ENCODE measurements at regions not wholly inside any gene's neighbourhood (a gene's known extent, or its start where the extent isn't known, plus 50 kb on each side); places are given as distances from the start of the nearest gene placed in this dataset.

GRCh38 chr12:28883406-28883997 lies 265.6 kb upstream of the FAR2 start:
- TF ChIP-seq EZH2 (IDR thresholded peaks at IDR 0.05; ENCODE audit: low read length): no peak
- TF ChIP-seq, protein P1, sequence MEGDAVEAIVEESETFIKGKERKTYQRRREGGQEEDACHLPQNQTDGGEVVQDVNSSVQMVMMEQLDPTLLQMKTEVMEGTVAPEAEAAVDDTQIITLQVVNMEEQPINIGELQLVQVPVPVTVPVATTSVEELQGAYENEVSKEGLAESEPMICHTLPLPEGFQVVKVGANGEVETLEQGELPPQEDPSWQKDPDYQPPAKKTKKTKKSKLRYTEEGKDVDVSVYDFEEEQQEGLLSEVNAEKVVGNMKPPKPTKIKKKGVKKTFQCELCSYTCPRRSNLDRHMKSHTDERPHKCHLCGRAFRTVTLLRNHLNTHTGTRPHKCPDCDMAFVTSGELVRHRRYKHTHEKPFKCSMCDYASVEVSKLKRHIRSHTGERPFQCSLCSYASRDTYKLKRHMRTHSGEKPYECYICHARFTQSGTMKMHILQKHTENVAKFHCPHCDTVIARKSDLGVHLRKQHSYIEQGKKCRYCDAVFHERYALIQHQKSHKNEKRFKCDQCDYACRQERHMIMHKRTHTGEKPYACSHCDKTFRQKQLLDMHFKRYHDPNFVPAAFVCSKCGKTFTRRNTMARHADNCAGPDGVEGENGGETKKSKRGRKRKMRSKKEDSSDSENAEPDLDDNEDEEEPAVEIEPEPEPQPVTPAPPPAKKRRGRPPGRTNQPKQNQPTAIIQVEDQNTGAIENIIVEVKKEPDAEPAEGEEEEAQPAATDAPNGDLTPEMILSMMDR (optimal IDR thresholded peaks at IDR 0.05 in 1 of 3, IDR thresholded peaks at IDR 0.05 in 1 of 3, conservative IDR thresholded peaks at IDR 0.05 in 1 of 3; ENCODE audit: extremely low read depth in 1 of 3, insufficient read depth in 2 of 3, low read length in 3 of 3): no peak
- H3K4me3 ChIP-seq (ENCODE audit: control insufficient read depth in 2 of 3, extremely low read depth in 1 of 3, insufficient read depth in 2 of 3, low read depth in 1 of 3, low read length in 3 of 3): no peak overlapping the region
- H3K79me2 ChIP-seq (ENCODE audit: control insufficient read depth, insufficient read depth, low read length): no peaks in the 10 kb centered on the region
- no peak for DNase-seq (ENCODE audit: low read depth, low spot score)
- H3K4me2 ChIP-seq (ENCODE audit: control insufficient read depth, extremely low read depth, insufficient read depth, low read depth, low read length): peak overlapping the region; percentile 64
- H3K9ac ChIP-seq (ENCODE audit: control insufficient read depth, extremely low read depth, insufficient read depth, low read length): peak overlapping the region; percentile 25
- peak overlapping the region; percentile 85 for H3K27ac ChIP-seq (ENCODE audit: control insufficient read depth, insufficient read depth, low read length)
- FAIRE-seq: no peak
- no peaks in the 10 kb centered on the region for H3K27me3 ChIP-seq (ENCODE audit: control insufficient read depth, extremely low read depth, insufficient read depth, low read length)
- dilution Hi-C loops (cut with MboI; ENCODE audit: extremely low pct_ligation_motif_present, low sequenced_read_pairs): no loop called here
- H3K9me3 ChIP-seq (ENCODE audit: control insufficient read depth, low read depth, low read length): no peaks in the 10 kb centered on the region
- peaks cover 20% of the 10 kb centered on the region for H3K4me1 ChIP-seq (ENCODE audit: control insufficient read depth, extremely low read depth, insufficient read depth, low read length)
- H3K9me1 ChIP-seq (ENCODE audit: control insufficient read depth, extremely low read depth, insufficient read depth, low read length): no peaks in the 10 kb centered on the region
- peak overlapping the region; percentile 47 for H2AFZ ChIP-seq (ENCODE audit: control insufficient read depth, low read length)
- no peaks in the 10 kb centered on the region for H3K36me3 ChIP-seq (ENCODE audit: control insufficient read depth in 2 of 2, extremely low read depth in 1 of 2, insufficient read depth in 2 of 2, low read length in 2 of 2)
- no peaks in the 10 kb centered on the region for H4K20me1 ChIP-seq (ENCODE audit: control insufficient read depth, extremely low read depth, insufficient read depth, low read length)

DNA sequence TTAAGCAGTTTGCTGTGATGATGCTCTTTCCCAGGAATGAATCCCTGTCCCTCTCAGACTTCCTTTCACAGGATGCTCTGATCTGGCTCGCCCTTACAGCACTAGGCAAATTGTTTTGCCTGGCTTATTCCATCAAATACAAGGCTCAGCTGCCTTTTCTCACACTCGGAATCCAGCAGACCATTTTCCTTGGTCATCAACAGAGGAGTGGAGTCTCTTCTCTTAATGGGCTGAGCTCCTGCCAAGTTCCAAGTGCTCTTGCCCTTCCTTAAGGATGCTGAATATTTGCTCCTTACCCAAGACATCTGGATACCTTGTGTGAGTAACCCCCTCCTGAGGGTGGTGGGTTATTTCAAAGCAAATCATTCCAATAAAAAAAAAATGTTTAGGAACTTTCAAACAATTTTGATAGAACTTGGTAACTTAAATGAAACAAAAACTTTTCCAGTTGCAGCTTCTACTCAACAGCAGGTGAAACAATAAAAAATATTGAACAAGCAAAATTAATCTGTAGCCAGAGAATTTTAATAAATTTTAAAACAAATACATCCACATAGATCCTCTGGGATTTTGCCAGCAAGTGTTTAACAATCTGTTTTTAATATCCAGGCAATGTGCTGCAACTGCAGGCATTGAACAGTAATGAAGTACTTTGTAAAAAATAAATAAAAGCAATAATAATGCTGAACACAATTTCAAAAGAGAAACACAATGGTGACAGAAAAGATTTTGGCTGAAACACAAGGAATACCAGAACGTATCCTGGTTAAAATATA lies 264.0 kb upstream of the FAR2 start:
- no peak for DNase-seq (ENCODE audit: low read depth, low spot score)
- no peak for FAIRE-seq
- no peak overlapping the region for H3K9ac ChIP-seq (ENCODE audit: control insufficient read depth, extremely low read depth, insufficient read depth, low read length)
- H4K20me1 ChIP-seq (ENCODE audit: control insufficient read depth, extremely low read depth, insufficient read depth, low read length): no peaks in the 10 kb centered on the region
- no peak for TF ChIP-seq EZH2 (IDR thresholded peaks at IDR 0.05; ENCODE audit: low read length)
- TF ChIP-seq, protein P1 (optimal IDR thresholded peaks at IDR 0.05 in 1 of 3, IDR thresholded peaks at IDR 0.05 in 1 of 3, conservative IDR thresholded peaks at IDR 0.05 in 1 of 3; ENCODE audit: extremely low read depth in 1 of 3, insufficient read depth in 2 of 3, low read length in 3 of 3): no peak
- no peak overlapping the region for H3K4me3 ChIP-seq (ENCODE audit: control insufficient read depth in 2 of 3, extremely low read depth in 1 of 3, insufficient read depth in 2 of 3, low read depth in 1 of 3, low read length in 3 of 3)
- dilution Hi-C loops (cut with MboI; ENCODE audit: extremely low pct_ligation_motif_present, low sequenced_read_pairs): no loop called here
- H3K36me3 ChIP-seq (ENCODE audit: control insufficient read depth in 2 of 2, extremely low read depth in 1 of 2, insufficient read depth in 2 of 2, low read length in 2 of 2): no peaks in the 10 kb centered on the region
- no peaks in the 10 kb centered on the region for H3K9me1 ChIP-seq (ENCODE audit: control insufficient read depth, extremely low read depth, insufficient read depth, low read length)
- no peak overlapping the region for H2AFZ ChIP-seq (ENCODE audit: control insufficient read depth, low read length)
- no peak overlapping the region for H3K27ac ChIP-seq (ENCODE audit: control insufficient read depth, insufficient read depth, low read length)
- H3K79me2 ChIP-seq (ENCODE audit: control insufficient read depth, insufficient read depth, low read length): no peaks in the 10 kb centered on the region
- no peak overlapping the region for H3K4me2 ChIP-seq (ENCODE audit: control insufficient read depth, extremely low read depth, insufficient read depth, low read depth, low read length)
- H3K9me3 ChIP-seq (ENCODE audit: control insufficient read depth, low read depth, low read length): no peaks in the 10 kb centered on the region
- peaks cover 20% of the 10 kb centered on the region for H3K4me1 ChIP-seq (ENCODE audit: control insufficient read depth, extremely low read depth, insufficient read depth, low read length)
- no peaks in the 10 kb centered on the region for H3K27me3 ChIP-seq (ENCODE audit: control insufficient read depth, extremely low read depth, insufficient read depth, low read length)

All from keratinocyte (primary cell).